WI38 (cell line): ENCODE measurements at regions not wholly inside any gene's neighbourhood (a gene's known extent, or its start where the extent isn't known, plus 50 kb on each side); places are given as distances from the start of the nearest gene placed in this dataset.
"Not testable (repeated sequence)": the region's sequence is repeated elsewhere in the genome, so short reads cannot be mapped to it uniquely, and the experiment has no call there.

ENCODE experiments used
- H3K4me3 ChIP-seq: 2 replicates; pipeline ENCODE4 v1.5.1; 2011; ENCODE audit warnings: low read depth, mild to moderate bottlenecking, control low read depth, low read length
- TF ChIP-seq, protein P1 (sequence below): IDR thresholded peaks from 2 replicates; pipeline ENCODE4 v1.5.1; 2012; ENCODE audit warnings: low read depth, mild to moderate bottlenecking, control low read depth, low read length

DNA sequence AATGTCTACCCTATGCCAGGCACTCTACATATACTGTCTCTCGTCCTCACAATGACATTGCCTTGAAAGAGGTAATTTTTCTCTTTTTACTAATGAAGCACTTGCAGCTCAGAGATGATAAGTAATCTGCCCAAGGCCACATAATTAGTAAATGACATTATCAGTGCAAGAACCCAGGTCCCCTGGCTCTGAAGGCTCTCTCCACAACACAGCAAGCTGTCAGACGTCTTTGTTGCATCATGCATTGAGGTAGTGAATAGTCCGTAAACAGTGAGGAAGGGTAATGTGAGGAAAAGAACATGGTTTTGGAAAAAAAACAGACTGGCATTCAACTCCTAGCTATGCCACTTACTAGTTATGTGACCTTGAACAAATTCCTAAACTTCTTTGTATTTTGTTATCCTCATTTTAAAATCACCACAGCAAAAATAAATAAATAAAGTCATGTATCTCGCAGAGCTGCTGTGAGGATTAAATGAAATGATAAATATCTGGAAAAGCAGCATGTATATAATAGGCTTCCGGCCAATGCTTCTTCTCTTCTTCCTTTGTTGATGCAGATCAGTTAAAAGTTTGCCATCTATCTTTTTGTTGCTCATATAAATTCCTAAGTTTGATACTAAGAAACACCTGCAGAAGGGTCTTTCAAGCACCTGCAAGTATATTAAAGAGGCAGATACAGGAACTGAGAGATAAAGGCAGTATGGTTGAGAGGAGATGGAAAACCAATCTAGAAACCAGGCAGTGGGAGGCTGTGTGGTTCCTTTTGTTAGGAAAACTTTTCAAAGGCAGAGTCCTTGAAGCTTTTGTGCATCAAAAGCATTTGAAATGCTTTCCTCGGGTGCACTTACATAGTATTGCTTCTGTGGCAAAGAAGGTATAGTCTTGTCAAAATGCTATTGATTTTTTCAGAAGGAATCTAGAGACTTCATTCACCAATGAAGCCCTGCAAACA is 82.8 kb downstream of the BTG1 start:
- H3K4me3 ChIP-seq: no peak overlapping the region
- TF ChIP-seq, protein P1, sequence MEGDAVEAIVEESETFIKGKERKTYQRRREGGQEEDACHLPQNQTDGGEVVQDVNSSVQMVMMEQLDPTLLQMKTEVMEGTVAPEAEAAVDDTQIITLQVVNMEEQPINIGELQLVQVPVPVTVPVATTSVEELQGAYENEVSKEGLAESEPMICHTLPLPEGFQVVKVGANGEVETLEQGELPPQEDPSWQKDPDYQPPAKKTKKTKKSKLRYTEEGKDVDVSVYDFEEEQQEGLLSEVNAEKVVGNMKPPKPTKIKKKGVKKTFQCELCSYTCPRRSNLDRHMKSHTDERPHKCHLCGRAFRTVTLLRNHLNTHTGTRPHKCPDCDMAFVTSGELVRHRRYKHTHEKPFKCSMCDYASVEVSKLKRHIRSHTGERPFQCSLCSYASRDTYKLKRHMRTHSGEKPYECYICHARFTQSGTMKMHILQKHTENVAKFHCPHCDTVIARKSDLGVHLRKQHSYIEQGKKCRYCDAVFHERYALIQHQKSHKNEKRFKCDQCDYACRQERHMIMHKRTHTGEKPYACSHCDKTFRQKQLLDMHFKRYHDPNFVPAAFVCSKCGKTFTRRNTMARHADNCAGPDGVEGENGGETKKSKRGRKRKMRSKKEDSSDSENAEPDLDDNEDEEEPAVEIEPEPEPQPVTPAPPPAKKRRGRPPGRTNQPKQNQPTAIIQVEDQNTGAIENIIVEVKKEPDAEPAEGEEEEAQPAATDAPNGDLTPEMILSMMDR: no peak

DNA sequence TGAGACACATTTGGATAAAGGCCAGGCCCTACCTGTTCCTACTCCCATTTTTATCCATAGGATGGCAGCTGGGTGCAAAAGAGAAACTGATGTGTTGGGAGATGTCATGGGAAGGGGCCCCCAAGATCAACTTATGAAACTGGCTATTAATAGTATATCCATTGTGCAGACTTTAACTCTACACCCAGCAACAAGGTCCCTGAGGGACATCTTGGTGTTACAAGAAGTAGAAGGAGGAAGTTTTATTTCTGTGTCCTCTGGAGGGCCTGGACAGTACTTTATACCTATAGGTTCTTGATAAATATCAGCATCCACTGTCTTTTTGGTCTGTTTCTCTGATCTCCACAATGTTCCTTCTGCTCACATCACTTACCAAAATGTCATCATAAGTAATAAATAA is 84.6 kb downstream of the BTG1 start:
- H3K4me3 ChIP-seq: no peak overlapping the region

DNA sequence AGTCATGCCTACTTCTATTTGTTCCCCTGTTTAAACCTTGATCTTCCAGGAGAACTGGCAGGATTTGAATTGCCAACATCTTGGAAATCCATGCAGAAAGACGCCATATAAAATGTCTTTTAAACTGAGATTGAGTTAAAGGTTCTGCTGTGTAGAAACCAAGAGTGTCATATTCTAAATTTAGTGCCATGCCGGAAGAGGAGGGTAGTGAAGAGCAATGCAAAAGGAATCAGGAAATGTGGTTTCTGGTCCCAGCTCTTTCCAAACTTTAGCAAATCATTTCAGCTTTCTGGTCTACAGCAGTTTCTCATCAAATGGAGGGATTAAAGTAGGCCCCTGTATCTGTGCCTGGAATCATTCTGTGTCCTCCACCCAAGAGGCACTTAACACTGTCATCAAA is 85.7 kb downstream of the BTG1 start:
- TF ChIP-seq, protein P1: no peak
- no peak overlapping the region for H3K4me3 ChIP-seq

More for the DNA sequence above, 84.6 kb downstream of the BTG1 start:
- TF ChIP-seq, protein P1: no peak

- no peak overlapping the region for H3K4me3 ChIP-seq
- TF ChIP-seq, protein P1: no peak
Observed at GRCh38 chr12:92058664-92059063, 87.0 kb downstream of the BTG1 start.

GRCh38 chr12:92056756-92057155 is 88.9 kb downstream of the BTG1 start:
- not testable (repeated sequence) for H3K4me3 ChIP-seq

- TF ChIP-seq, protein P1: no peak
- no peak overlapping the region for H3K4me3 ChIP-seq
Observed at GRCh38 chr12:92056290-92056689, 89.4 kb downstream of the BTG1 start.

GRCh38 chr12:92055877-92056276 is 89.8 kb downstream of the BTG1 start:
- H3K4me3 ChIP-seq: no peak overlapping the region

More at GRCh38 chr12:92055877-92056276, 89.8 kb downstream of the BTG1 start:
- TF ChIP-seq, protein P1: no peak
